Pancreas (tissue), 10 donors: ENCODE measurements at regions not wholly inside any gene's neighbourhood (a gene's known extent, or its start where the extent isn't known, plus 50 kb on each side); places are given as distances from the start of the nearest gene placed in this dataset.
A peak's percentile ranks its signal among the peaks of the same experiment; 100 is the strongest.

Source experiments
- ATAC-seq, 4 donors: fragments of 200-7000 bp; cut with Tn5 transposase; one replicate each; pipeline versions ENCODE4 v1.8.0 to v1.9.1; 2020; ENCODE audit warnings: mild to moderate bottlenecking in 4 of 4, moderate library complexity in 4 of 4
- DNase-seq, 6 donors: peaks; one replicate each; pipeline ENCODE4 v3.0.0-alpha.2; 2020
- FAIRE-seq: peaks from 2 replicates; lab custom pipeline; 2012; peaks lifted over from hg19 to GRCh38; lab: Jason Lieb, UNC
- H3K27ac ChIP-seq, 4 donors: fragments of 200-600 bp; sonication (generic); 1 replicate in 3 of 4; 2 replicates in 1 of 4; pipeline versions ENCODE4 v1.5.0 to v1.8.0; 2020
- H3K27me3 ChIP-seq, 4 donors: fragments of 200-600 bp; one replicate each; pipeline ENCODE4 v1.8.0; 2021
- H3K36me3 ChIP-seq, 3 donors: fragments of 200-600 bp; sonication (generic) in 1 of 3; one replicate each; pipeline versions ENCODE4 v1.5.0 to v1.8.0; 2020 to 2021
- H3K4me1 ChIP-seq, 3 donors: fragments of 200-600 bp; one replicate each; pipeline ENCODE4 v1.8.0; 2021
- H3K4me3 ChIP-seq, 4 donors: fragments of 200-600 bp; sonication (generic) in 2 of 4; one replicate each; pipeline versions ENCODE4 v1.5.0 to v1.8.0; 2020 to 2021
- H3K9me3 ChIP-seq, 4 donors: fragments of 200-600 bp; one replicate each; pipeline ENCODE4 v1.8.0; 2021
- WGBS, 2 donors: extraction: QIAGEN DNeasy Blood & Tissue Kit; methylation state at CpG; one replicate each; pipeline ENCODE4 v1.1.7; 2013; 5-methylcytosine and 5-hydroxymethylcytosine counted together
- intact Hi-C, 3 donors: fragments of 100-400 bp; cut with DNase I; formaldehyde crosslinking; loops; one replicate each; pipeline versions ENCODE4 v1.11.1 to v1.14.2; 2022
- TF ChIP-seq, protein P1 (sequence below), 4 donors: fragments of 200-600 bp; sonication (generic) in 3 of 4; IDR thresholded peaks; one replicate each; pipeline versions ENCODE4 v1.5.0 to v1.8.0; 2021; ENCODE audit warnings: antibody characterized with exemption in 4 of 4
- donor health status: healthy with polysubstance abuse.
- donor health status: DM: no; HTN: no; CAD: no; lungs with moderate emphysema.
- donor health status: DM: no; HTN: no; CAD: no.
- donor health status: control.
- donor health status: control.
- donor health status: Bipolar disorder and iron deficiency.
- donor health status: DM: yes; HTN: yes; CAD: no.
- donor health status: DM: no; HTN: no; CAD: no.
- donor health status: DM: no; HTN: no; CAD: no.
- donor health status: DM: yes; HTN: yes; CAD: no.

DNA sequence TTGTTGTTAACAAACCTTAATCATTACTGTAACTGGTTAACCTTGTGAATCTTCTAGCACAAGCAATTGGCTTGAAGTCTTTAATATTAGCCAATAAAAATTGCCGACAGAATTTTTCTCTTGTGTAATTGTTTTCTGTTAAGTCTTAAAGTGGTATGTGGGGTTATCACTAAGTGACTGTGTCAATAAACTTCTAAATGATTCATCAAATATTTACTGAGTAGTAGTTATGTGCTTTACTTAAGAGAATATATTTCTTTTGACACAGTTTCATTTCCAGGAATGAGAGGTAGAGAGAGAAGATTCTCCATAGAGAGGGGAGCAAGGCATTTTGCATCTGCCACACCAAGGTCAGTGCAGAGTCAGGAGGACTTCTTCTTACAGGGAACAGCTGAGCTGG is 2361.6 kb upstream of the AGA start:
- WGBS, 2 donors = 7 to 17% methylated on average over 1 of the region's 1 CpG
- H3K4me1 ChIP-seq = no peaks in the 10 kb centered on the region
- DNase-seq (no peak), ATAC-seq (no peak), FAIRE-seq (no peak)
- no peaks in the 10 kb centered on the region for H3K36me3 ChIP-seq
- TF ChIP-seq, protein P1, sequence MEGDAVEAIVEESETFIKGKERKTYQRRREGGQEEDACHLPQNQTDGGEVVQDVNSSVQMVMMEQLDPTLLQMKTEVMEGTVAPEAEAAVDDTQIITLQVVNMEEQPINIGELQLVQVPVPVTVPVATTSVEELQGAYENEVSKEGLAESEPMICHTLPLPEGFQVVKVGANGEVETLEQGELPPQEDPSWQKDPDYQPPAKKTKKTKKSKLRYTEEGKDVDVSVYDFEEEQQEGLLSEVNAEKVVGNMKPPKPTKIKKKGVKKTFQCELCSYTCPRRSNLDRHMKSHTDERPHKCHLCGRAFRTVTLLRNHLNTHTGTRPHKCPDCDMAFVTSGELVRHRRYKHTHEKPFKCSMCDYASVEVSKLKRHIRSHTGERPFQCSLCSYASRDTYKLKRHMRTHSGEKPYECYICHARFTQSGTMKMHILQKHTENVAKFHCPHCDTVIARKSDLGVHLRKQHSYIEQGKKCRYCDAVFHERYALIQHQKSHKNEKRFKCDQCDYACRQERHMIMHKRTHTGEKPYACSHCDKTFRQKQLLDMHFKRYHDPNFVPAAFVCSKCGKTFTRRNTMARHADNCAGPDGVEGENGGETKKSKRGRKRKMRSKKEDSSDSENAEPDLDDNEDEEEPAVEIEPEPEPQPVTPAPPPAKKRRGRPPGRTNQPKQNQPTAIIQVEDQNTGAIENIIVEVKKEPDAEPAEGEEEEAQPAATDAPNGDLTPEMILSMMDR (IDR thresholded peaks at IDR 0.05) = no peak
- intact Hi-C loops = no loop called here
- H3K27ac ChIP-seq = no peak overlapping the region
- H3K4me3 ChIP-seq = no peak overlapping the region
- no peaks in the 10 kb centered on the region for H3K27me3 ChIP-seq
- no peaks in the 10 kb centered on the region for H3K9me3 ChIP-seq

DNA sequence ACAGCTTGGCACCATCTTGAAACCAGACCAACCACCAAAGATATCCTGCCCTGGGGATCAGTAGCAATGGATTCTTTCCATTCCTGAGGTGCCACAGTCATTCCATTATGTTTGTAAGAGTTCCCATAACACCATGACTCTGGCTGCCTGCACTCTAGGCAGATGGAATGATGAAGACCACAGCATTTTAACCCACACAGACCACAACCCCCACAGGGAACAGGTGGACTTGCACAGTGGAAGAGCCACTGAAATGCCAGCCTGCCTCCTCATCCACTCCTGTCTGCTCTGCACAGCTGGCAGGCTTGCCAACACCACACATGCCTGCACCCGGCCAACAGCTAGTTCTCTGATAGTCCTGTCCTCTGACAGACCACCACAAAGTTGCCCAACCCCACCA is 2362.2 kb upstream of the AGA start:
- H3K4me3 ChIP-seq = no peak overlapping the region
- FAIRE-seq (no peak), DNase-seq (peak in 1 of 6 donors; percentile 23), ATAC-seq (no peak)
- no peaks in the 10 kb centered on the region for H3K9me3 ChIP-seq
- H3K36me3 ChIP-seq = no peaks in the 10 kb centered on the region
- 59 to 63% methylated on average over 1 of the region's 1 CpG for WGBS, 2 donors
- H3K27me3 ChIP-seq = no peaks in the 10 kb centered on the region
- H3K27ac ChIP-seq = no peak overlapping the region
- TF ChIP-seq, protein P1 (IDR thresholded peaks at IDR 0.05) = no peak
- H3K4me1 ChIP-seq = no peaks in the 10 kb centered on the region
- intact Hi-C loops = no loop called here

DNA sequence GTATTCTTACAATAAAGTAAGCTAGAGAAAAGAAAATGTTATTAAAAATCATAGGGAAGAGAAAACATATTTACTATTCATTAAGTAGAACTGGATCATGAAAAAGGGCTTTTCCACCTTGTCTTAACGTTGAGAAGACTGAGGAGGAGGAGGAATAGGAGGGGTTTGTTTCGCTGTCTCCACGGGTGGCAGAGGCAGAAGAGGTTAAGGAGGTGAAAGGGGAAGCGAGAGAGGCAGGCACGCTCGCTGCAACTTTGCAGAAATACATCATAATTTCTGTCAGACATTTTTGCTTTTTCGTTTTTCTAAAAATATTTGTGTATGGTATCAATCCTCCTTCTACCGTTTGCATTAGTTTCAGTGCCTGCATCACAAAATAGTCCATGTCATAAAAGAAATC is 2375.1 kb upstream of the AGA start:
- no peak for ATAC-seq

DNA sequence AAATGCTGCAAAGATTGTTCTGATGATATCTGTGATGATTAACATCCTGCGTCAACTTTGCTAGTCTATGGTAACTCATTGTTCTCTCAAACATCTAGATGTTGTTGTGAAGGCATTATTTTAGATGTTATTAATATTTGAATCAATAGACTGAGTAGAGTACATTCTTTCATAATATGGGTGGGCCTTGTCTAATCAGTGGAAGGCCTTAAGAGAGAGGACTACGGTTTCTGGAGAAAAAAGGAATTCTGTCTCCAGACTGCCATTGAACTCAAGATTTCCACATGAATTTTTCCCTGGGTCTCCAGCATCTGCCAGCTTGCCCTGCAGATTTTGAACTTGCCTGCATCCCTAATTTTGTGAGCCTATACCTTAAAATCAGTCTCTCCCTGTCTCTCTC is 2381.1 kb upstream of the AGA start:
- FAIRE-seq = no peak
- no peak for DNase-seq
- Histone ChIP-seq H3K9me3 (no peaks in the 10 kb centered on the region), H3K27ac (no peak overlapping the region), H3K4me3 (no peak overlapping the region), H3K27me3 (no peaks in the 10 kb centered on the region), H3K36me3 (no peaks in the 10 kb centered on the region), H3K4me1 (no peaks in the 10 kb centered on the region)
- WGBS, 2 donors = 31 to 45% methylated on average over 2 of the region's 2 CpGs
- ATAC-seq = no peak
- TF ChIP-seq, protein P1 (IDR thresholded peaks at IDR 0.05) = no peak
- intact Hi-C loops = no loop called here

More for the DNA sequence above, 2375.1 kb upstream of the AGA start:
- Histone ChIP-seq H3K27ac (no peak overlapping the region), H3K9me3 (no peaks in the 10 kb centered on the region), H3K4me3 (no peak overlapping the region), H3K36me3 (no peaks in the 10 kb centered on the region), H3K4me1 (no peaks in the 10 kb centered on the region), H3K27me3 (no peaks in the 10 kb centered on the region)
- FAIRE-seq = no peak
- intact Hi-C loops = no loop called here
- TF ChIP-seq, protein P1 (IDR thresholded peaks at IDR 0.05) = no peak
- WGBS, 2 donors = 53 to 61% methylated on average over 8 of the region's 8 CpGs
- DNase-seq = no peak

DNA sequence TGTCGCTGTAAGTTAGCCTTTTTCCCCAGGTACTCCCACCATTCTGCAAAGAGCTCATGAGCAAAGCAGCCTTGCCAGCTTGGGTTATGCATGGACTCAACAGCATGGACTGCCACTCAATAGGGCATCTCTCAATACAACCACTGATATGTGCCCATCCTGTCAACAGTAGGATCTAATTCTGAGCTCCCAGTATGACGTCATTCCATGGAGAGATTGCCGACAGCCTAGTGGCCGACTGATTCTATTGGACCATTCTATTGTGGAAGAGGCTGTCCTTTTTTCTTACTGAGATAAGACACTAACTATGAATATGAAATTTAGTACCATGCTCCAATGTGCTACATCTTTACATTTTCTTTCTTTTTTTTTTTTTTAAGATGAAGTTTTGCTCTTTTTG is 2389.0 kb upstream of the AGA start:
- no peaks in the 10 kb centered on the region for H3K9me3 ChIP-seq
- intact Hi-C loops = no loop called here
- 58 to 76% methylated on average over 4 of the region's 4 CpGs for WGBS, 2 donors
- ATAC-seq (no peak), DNase-seq (no peak), FAIRE-seq (no peak)
- no peaks in the 10 kb centered on the region for H3K27me3 ChIP-seq
- TF ChIP-seq, protein P1 (IDR thresholded peaks at IDR 0.05) = no peak
- H3K27ac ChIP-seq = no peak overlapping the region
- H3K4me3 ChIP-seq = no peak overlapping the region
- no peaks in the 10 kb centered on the region for H3K4me1 ChIP-seq
- no peaks in the 10 kb centered on the region for H3K36me3 ChIP-seq
